Kidney tubule cell (primary cell): ENCODE measurements at regions not wholly inside any gene's neighbourhood (a gene's known extent, or its start where the extent isn't known, plus 50 kb on each side); places are given as distances from the start of the nearest gene placed in this dataset.
"Not testable (repeated sequence)": the region's sequence is repeated elsewhere in the genome, so short reads cannot be mapped to it uniquely, and the experiment has no call there.

Source experiments
- DNase-seq: peaks from one replicate; pipeline ENCODE4 v3.0.0-alpha.2; 2018; ENCODE audit warnings: low spot score

DNA sequence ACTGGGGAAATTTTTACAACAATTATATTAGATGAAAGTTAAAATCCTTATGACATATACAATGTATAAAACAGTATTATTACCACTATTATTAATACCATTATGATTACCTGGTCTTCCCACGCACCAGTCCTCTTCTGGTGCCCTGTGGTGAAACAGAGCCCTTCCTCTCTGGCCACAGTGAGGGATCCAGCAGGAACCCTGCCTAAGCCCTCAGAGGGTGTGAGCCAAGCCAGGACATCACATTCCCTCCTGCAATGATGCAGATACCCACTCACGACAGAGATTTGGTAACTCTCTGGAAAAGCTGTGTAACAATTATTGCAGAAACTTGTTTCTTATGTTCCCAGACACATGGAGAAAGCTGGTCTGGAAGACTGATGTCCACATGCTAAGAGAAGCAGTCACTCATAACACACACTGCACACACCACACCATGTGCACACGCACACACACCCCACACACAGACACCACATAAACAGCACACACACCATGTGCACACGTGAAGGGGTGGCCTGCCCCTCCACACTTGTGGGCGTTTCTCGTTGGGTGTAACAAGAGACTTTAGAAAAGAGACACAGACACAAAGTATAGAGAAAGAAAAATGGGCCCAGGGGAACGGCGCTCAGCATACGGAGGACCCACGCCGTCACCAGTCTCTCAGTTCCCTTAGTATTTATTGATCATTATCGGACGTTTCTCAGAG lies 1373.8 kb upstream of the DEFB115 start:
- not testable (repeated sequence) for DNase-seq

DNA sequence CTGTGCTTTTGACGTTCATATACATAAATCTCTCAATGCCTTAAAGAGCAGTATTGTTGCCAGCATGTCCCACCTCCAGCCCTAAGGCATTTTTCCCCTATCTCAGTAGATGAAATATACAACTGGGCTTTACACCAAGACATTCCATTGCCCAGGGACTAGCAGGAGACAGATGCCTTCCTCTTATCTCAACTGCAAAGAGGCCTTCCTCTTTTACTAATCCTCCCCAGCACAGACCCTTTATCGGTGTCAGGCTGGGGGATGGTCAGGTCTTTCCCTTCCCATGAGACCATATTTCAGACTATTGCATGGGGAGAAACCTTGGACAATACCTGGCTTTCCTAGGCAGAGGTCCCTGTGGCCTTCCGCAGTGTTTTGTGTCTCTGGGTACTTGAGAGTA lies 1373.1 kb upstream of the DEFB115 start:
- not testable (repeated sequence) for DNase-seq

DNA sequence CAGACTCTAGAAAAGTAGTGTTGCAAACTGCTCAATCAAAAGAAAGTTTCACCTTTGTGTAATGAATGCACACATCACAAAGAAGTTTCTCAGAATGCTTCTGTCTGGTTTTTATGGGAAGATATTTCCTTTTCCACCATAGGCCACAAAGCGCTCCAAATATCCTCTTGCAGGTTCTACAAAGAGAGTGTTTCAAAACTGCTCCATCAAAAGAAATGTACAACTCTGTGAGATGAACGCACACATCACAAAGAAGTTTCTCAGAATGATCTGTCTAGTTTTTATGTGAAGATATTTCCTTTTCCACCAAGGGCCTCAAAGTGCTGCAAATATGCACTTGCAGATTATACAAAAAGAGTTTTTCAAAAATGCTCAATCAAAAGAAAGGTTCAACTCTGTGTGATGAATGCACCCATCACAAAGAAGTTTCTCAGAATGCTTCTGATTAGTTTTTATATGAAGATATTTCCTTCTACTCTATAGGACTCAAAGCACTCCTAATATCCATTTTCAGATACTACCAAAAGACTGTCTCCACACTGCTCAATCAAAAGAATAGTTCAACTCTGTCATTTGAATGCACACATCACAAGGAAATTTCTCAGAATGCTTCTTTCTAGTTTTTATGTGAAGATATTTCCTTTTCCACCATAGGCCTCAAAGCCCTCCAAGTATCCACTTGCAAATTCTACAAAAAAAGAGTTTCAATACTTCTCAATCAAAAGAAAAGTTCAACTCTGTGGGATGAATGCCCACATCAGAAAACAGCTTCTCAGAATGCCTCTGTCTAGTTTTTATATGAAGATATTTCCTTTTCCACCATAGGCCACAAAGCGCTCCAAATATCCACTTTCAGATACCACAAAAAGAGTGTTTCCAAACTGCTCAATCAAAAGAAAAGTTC lies 1371.9 kb upstream of the DEFB115 start:
- not testable (repeated sequence) for DNase-seq

DNA sequence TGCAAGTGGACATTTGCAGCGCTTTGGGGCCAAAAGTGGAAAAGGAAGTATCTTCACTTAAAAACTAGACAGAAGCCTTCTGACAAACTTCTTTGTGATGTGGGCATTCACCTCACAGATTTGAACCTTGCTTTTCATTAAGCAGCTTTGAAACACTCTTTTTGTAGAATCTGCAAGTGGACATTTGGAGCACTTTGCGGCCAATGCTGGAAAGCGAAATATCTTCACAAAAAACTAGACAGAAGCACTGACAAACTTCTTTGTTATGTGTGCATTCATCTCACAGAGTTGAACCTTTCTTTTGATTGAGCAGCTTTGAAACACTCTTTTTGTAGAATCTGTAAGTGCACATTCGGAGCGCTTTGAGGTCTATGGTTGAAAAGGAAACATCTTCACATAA lies 1365.9 kb upstream of the DEFB115 start:
- not testable (repeated sequence) for DNase-seq
